Liver (tissue), 8 donors: ENCODE measurements at regions not wholly inside any gene's neighbourhood (a gene's known extent, or its start where the extent isn't known, plus 50 kb on each side); places are given as distances from the start of the nearest gene placed in this dataset.

Experiments used
- DNase-seq: peaks from one replicate; pipeline ENCODE4 v3.0.0-alpha.2; 2017; ENCODE audit warnings: low spot score
- H3K27ac ChIP-seq, 2 donors: one replicate each; pipeline ENCODE4 v1.7.0; 2013; ENCODE audit warnings: inconsistent platforms in 2 of 2, low read length in 2 of 2, control low read depth in 1 of 2, low read depth in 1 of 2, mild to moderate bottlenecking in 1 of 2
- H3K27me3 ChIP-seq, 4 donors: one replicate each; pipeline versions ENCODE4 v1.6.1 to v1.7.0; 2013; ENCODE audit warnings: low read length in 3 of 4, inconsistent platforms in 1 of 4, mild to moderate bottlenecking in 1 of 4, moderate library complexity in 1 of 4; ENCODE audit not compliant: control insufficient read depth in 4 of 4, insufficient read depth in 4 of 4
- H3K36me3 ChIP-seq, 4 donors: one replicate each; pipeline versions ENCODE4 v1.6.1 to v1.7.0; 2013; ENCODE audit warnings: low read length in 3 of 4, mild to moderate bottlenecking in 3 of 4, low read depth in 1 of 4, moderate library complexity in 1 of 4; ENCODE audit not compliant: control insufficient read depth in 4 of 4, insufficient read depth in 3 of 4
- H3K4me1 ChIP-seq, 4 donors: one replicate each; pipeline versions ENCODE4 v1.6.1 to v1.7.0; 2013; ENCODE audit warnings: low read length in 3 of 4, mild to moderate bottlenecking in 3 of 4, moderate library complexity in 1 of 4; ENCODE audit not compliant: control insufficient read depth in 4 of 4, insufficient read depth in 4 of 4
- H3K4me3 ChIP-seq, 3 donors: one replicate each; pipeline versions ENCODE4 v1.6.1 to v1.7.0; 2013; ENCODE audit warnings: low read length in 3 of 3, control low read depth in 1 of 3, low read depth in 1 of 3, mild to moderate bottlenecking in 1 of 3
- H3K9ac ChIP-seq, 2 donors: one replicate each; pipeline ENCODE4 v1.7.0; 2013; ENCODE audit warnings: low read length in 2 of 2, mild to moderate bottlenecking in 2 of 2, moderate library complexity in 2 of 2, control low read depth in 1 of 2, low read depth in 1 of 2
- H3K9me3 ChIP-seq, 4 donors: one replicate each; pipeline versions ENCODE4 v1.6.1 to v1.7.0; 2013; ENCODE audit warnings: low read length in 3 of 4; ENCODE audit not compliant: control insufficient read depth in 4 of 4
- EGR1 ChIP-seq, 2 donors: IDR thresholded peaks; 2 replicates each; pipeline ENCODE4 v1.6.1; 2016 to 2018; ENCODE audit warnings: antibody characterized with exemption in 2 of 2, low read depth in 2 of 2
- GABPA ChIP-seq, 2 donors: IDR thresholded peaks in 1 of 2; conservative IDR thresholded peaks in 1 of 2; 2 replicates each; pipeline ENCODE4 v1.6.1; 2016; ENCODE audit warnings: antibody characterized with exemption in 2 of 2, mild to moderate bottlenecking in 1 of 2, moderate library complexity in 1 of 2
- HNF4A ChIP-seq, 2 donors: conservative IDR thresholded peaks; 2 replicates each; pipeline ENCODE4 v1.6.1; 2016; ENCODE audit warnings: antibody characterized with exemption in 2 of 2, mild to moderate bottlenecking in 2 of 2
- JUND ChIP-seq, 2 donors: IDR thresholded peaks; 2 replicates each; pipeline ENCODE4 v1.6.1; 2016; ENCODE audit warnings: antibody characterized with exemption in 2 of 2
- NR2F2 ChIP-seq: IDR thresholded peaks from 2 replicates; pipeline ENCODE4 v1.6.1; 2016; ENCODE audit warnings: antibody characterized with exemption
- RAD21 ChIP-seq, 2 donors: IDR thresholded peaks; 2 replicates each; pipeline ENCODE4 v1.6.1; 2016; ENCODE audit warnings: antibody characterized with exemption in 2 of 2, mild to moderate bottlenecking in 2 of 2
- SP1 ChIP-seq: IDR thresholded peaks from 2 replicates; pipeline ENCODE4 v1.6.1; 2018; ENCODE audit warnings: antibody characterized with exemption, mild to moderate bottlenecking
- TAF1 ChIP-seq: conservative IDR thresholded peaks from 2 replicates; pipeline ENCODE4 v1.6.1; 2016; ENCODE audit warnings: antibody characterized with exemption, mild to moderate bottlenecking
- YY1 ChIP-seq: IDR thresholded peaks from 2 replicates; pipeline ENCODE4 v1.6.1; 2016; ENCODE audit warnings: antibody characterized with exemption, mild to moderate bottlenecking
- ZBTB33 ChIP-seq: IDR thresholded peaks from 2 replicates; pipeline ENCODE4 v1.6.1; 2016; ENCODE audit warnings: antibody characterized with exemption
- WGBS: extraction: QIAGEN DNeasy Blood & Tissue Kit; methylation state at CpG from one replicate; pipeline ENCODE4 v1.1.7; 2013; 5-methylcytosine and 5-hydroxymethylcytosine counted together
- TF ChIP-seq, protein P1 (sequence below): IDR thresholded peaks from 2 replicates; pipeline ENCODE4 v1.6.1; 2016; ENCODE audit warnings: antibody characterized with exemption
- TF ChIP-seq, protein P2 (sequence below): IDR thresholded peaks from 2 replicates; pipeline ENCODE4 v1.6.1; 2016; ENCODE audit warnings: antibody characterized with exemption, mild to moderate bottlenecking
- TF ChIP-seq, protein P3 (sequence below): fragments of 150-350 bp; IDR thresholded peaks from 2 replicates; pipeline ENCODE4 v1.5.1; 2017; ENCODE audit warnings: improper control_type of control experiment, low read depth, low read length; ENCODE audit not compliant: missing input control
- donor health status: healthy.
- donor health status: healthy.
- donor health status: healthy.
- donor health status: healthy.
- donor health status: healthy.

GRCh38 chr2:120993661-120994060 is 258.0 kb downstream of the GLI2 start:
- Histone ChIP-seq H3K27me3 (no peaks in the 10 kb centered on the region), H3K4me3 (no peak overlapping the region), H3K9ac (no peak overlapping the region), H3K36me3 (no peaks in the 10 kb centered on the region), H3K27ac (no peak overlapping the region), H3K9me3 (no peaks in the 10 kb centered on the region), H3K4me1 (no peaks in the 10 kb centered on the region)
- 74% methylated on average over 9 of the region's 9 CpGs for WGBS
- DNase-seq: peak; percentile 16
- TF ChIP-seq, protein P1, sequence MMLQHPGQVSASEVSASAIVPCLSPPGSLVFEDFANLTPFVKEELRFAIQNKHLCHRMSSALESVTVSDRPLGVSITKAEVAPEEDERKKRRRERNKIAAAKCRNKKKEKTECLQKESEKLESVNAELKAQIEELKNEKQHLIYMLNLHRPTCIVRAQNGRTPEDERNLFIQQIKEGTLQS: no peak
- TF ChIP-seq YY1 (no peak), JUND (IDR thresholded peaks at IDR 0.05) (no peak), TAF1 (no peak)

GRCh38 chr2:120994301-120994995 is 258.8 kb downstream of the GLI2 start:
- no peaks in the 10 kb centered on the region for H3K36me3 ChIP-seq
- H3K9me3 ChIP-seq: no peaks in the 10 kb centered on the region
- H3K4me1 ChIP-seq: no peaks in the 10 kb centered on the region
- 83% methylated on average over 14 of the region's 14 CpGs for WGBS
- TF ChIP-seq, protein P2, sequence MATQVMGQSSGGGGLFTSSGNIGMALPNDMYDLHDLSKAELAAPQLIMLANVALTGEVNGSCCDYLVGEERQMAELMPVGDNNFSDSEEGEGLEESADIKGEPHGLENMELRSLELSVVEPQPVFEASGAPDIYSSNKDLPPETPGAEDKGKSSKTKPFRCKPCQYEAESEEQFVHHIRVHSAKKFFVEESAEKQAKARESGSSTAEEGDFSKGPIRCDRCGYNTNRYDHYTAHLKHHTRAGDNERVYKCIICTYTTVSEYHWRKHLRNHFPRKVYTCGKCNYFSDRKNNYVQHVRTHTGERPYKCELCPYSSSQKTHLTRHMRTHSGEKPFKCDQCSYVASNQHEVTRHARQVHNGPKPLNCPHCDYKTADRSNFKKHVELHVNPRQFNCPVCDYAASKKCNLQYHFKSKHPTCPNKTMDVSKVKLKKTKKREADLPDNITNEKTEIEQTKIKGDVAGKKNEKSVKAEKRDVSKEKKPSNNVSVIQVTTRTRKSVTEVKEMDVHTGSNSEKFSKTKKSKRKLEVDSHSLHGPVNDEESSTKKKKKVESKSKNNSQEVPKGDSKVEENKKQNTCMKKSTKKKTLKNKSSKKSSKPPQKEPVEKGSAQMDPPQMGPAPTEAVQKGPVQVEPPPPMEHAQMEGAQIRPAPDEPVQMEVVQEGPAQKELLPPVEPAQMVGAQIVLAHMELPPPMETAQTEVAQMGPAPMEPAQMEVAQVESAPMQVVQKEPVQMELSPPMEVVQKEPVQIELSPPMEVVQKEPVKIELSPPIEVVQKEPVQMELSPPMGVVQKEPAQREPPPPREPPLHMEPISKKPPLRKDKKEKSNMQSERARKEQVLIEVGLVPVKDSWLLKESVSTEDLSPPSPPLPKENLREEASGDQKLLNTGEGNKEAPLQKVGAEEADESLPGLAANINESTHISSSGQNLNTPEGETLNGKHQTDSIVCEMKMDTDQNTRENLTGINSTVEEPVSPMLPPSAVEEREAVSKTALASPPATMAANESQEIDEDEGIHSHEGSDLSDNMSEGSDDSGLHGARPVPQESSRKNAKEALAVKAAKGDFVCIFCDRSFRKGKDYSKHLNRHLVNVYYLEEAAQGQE: no peak
- TF ChIP-seq JUND (IDR thresholded peaks at IDR 0.05): no peak
- TF ChIP-seq HNF4A (conservative IDR thresholded peaks at IDR 0.05): no peak
- H3K4me3 ChIP-seq: no peak overlapping the region
- H3K27ac ChIP-seq: no peak overlapping the region
- no peak overlapping the region for H3K9ac ChIP-seq
- no peaks in the 10 kb centered on the region for H3K27me3 ChIP-seq
- peak; percentile 30 for DNase-seq

GRCh38 chr2:120995152-120995551 is 259.5 kb downstream of the GLI2 start:
- DNase-seq: no peak
- no peaks in the 10 kb centered on the region for H3K4me1 ChIP-seq
- no peak overlapping the region for H3K27ac ChIP-seq
- no peaks in the 10 kb centered on the region for H3K27me3 ChIP-seq
- H3K36me3 ChIP-seq: no peaks in the 10 kb centered on the region
- WGBS: 85% methylated on average over 7 of the region's 7 CpGs
- H3K9ac ChIP-seq: no peak overlapping the region
- TF ChIP-seq YY1: no peak
- no peak for TF ChIP-seq RAD21 (IDR thresholded peaks at IDR 0.05)
- TF ChIP-seq EGR1 (IDR thresholded peaks at IDR 0.05; ENCODE audit: low read depth in 2 of 2): no peak
- no peak for TF ChIP-seq SP1
- no peak for TF ChIP-seq ZBTB33
- TF ChIP-seq, protein P2: no peak
- TF ChIP-seq, protein P1: no peak
- TF ChIP-seq NR2F2: no peak
- no peak for TF ChIP-seq JUND (IDR thresholded peaks at IDR 0.05)
- TF ChIP-seq, protein P3, sequence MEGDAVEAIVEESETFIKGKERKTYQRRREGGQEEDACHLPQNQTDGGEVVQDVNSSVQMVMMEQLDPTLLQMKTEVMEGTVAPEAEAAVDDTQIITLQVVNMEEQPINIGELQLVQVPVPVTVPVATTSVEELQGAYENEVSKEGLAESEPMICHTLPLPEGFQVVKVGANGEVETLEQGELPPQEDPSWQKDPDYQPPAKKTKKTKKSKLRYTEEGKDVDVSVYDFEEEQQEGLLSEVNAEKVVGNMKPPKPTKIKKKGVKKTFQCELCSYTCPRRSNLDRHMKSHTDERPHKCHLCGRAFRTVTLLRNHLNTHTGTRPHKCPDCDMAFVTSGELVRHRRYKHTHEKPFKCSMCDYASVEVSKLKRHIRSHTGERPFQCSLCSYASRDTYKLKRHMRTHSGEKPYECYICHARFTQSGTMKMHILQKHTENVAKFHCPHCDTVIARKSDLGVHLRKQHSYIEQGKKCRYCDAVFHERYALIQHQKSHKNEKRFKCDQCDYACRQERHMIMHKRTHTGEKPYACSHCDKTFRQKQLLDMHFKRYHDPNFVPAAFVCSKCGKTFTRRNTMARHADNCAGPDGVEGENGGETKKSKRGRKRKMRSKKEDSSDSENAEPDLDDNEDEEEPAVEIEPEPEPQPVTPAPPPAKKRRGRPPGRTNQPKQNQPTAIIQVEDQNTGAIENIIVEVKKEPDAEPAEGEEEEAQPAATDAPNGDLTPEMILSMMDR: no peak
- no peak for TF ChIP-seq GABPA (IDR thresholded peaks at IDR 0.05 in 1 of 2, conservative IDR thresholded peaks at IDR 0.05 in 1 of 2)
- H3K9me3 ChIP-seq: no peaks in the 10 kb centered on the region
- H3K4me3 ChIP-seq: no peak overlapping the region
